ENCODE measurements at regions not wholly inside any gene's neighbourhood (a gene's known extent, or its start where the extent isn't known, plus 50 kb on each side); places are given as distances from the start of the nearest gene placed in this dataset.

DNA sequence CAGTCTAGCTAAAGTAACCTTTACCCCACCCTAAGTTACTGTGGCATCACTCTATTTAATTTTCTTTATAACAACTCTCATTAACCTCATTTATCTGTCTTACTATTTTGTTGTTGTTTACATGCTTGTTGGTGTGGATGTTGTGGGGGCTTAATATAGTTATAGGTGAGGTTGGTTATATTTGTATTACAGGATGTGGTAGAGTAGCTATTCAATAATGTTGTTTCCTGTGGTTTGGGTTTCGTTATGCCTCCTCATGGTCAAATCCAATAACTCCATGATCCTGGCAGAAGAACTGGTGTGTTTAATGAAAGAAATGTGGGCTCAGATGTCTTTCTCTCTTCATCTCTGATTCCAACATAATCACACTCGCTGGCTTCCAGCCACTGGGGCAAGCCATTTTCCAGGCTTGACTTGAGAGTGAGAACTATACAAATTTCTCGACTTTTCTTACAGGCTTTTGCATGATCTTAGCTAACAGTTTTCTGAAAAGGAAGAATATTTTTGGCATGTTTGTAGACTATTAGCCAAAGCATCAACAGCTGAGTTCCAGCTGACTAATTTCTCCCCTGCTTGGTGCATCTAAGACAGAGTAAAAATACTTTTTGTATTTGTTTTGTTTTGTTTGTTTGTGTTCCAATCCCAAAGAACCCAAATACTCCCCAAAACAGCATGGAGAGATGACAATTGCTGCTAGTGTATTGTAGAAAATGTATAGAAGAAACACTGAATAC is 303.7 kb upstream of the PAPPA start:
- TF ChIP-seq, protein P1, sequence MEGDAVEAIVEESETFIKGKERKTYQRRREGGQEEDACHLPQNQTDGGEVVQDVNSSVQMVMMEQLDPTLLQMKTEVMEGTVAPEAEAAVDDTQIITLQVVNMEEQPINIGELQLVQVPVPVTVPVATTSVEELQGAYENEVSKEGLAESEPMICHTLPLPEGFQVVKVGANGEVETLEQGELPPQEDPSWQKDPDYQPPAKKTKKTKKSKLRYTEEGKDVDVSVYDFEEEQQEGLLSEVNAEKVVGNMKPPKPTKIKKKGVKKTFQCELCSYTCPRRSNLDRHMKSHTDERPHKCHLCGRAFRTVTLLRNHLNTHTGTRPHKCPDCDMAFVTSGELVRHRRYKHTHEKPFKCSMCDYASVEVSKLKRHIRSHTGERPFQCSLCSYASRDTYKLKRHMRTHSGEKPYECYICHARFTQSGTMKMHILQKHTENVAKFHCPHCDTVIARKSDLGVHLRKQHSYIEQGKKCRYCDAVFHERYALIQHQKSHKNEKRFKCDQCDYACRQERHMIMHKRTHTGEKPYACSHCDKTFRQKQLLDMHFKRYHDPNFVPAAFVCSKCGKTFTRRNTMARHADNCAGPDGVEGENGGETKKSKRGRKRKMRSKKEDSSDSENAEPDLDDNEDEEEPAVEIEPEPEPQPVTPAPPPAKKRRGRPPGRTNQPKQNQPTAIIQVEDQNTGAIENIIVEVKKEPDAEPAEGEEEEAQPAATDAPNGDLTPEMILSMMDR (IDR thresholded peaks at IDR 0.05) = no peak
- TF ChIP-seq, protein P2, sequence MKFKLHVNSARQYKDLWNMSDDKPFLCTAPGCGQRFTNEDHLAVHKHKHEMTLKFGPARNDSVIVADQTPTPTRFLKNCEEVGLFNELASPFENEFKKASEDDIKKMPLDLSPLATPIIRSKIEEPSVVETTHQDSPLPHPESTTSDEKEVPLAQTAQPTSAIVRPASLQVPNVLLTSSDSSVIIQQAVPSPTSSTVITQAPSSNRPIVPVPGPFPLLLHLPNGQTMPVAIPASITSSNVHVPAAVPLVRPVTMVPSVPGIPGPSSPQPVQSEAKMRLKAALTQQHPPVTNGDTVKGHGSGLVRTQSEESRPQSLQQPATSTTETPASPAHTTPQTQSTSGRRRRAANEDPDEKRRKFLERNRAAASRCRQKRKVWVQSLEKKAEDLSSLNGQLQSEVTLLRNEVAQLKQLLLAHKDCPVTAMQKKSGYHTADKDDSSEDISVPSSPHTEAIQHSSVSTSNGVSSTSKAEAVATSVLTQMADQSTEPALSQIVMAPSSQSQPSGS (CRISPR knock-in tag; IDR thresholded peaks at IDR 0.05; ENCODE audit: borderline replicate concordance, low read depth) = no peak
- TF ChIP-seq SP1 (CRISPR knock-in tag; conservative IDR thresholded peaks at IDR 0.05) (no peak), PRRX2 (CRISPR knock-in tag; IDR thresholded peaks at IDR 0.05) (no peak)
